HEK293T (cell line): ENCODE measurements at regions not wholly inside any gene's neighbourhood (a gene's known extent, or its start where the extent isn't known, plus 50 kb on each side); places are given as distances from the start of the nearest gene placed in this dataset.

Experiments used
- BHLHE40 ChIP-seq: fragments of 450-650 bp; IDR thresholded peaks from 2 replicates; pipeline ENCODE4 v1.6.1; 2016; ENCODE audit warnings: mild to moderate bottlenecking, moderate library complexity, borderline replicate concordance
- ELF4 ChIP-seq: fragments of 450-650 bp; IDR thresholded peaks from 2 replicates; pipeline ENCODE4 v1.6.1; 2017; ENCODE audit warnings: antibody characterized with exemption
- FOXA1 ChIP-seq: fragments of 450-650 bp; IDR thresholded peaks from 2 replicates; pipeline ENCODE4 v1.6.1; 2016; ENCODE audit warnings: mild to moderate bottlenecking
- FOXM1 ChIP-seq: fragments of 450-650 bp; IDR thresholded peaks from 2 replicates; pipeline ENCODE4 v1.6.1; 2017; ENCODE audit warnings: mild to moderate bottlenecking, borderline replicate concordance
- NFRKB ChIP-seq: fragments of 450-650 bp; IDR thresholded peaks from 2 replicates; pipeline ENCODE4 v1.6.1; 2016; ENCODE audit warnings: mild to moderate bottlenecking, moderate library complexity
- SP1 ChIP-seq: fragments of 450-650 bp; IDR thresholded peaks from 2 replicates; pipeline ENCODE4 v1.6.1; 2017
- SUZ12 ChIP-seq: fragments of 450-650 bp; IDR thresholded peaks from 2 replicates; pipeline ENCODE4 v1.6.1; 2016; ENCODE audit warnings: mild to moderate bottlenecking
- TARDBP ChIP-seq: fragments of 450-650 bp; IDR thresholded peaks from 2 replicates; pipeline ENCODE4 v1.6.1; 2016

DNA sequence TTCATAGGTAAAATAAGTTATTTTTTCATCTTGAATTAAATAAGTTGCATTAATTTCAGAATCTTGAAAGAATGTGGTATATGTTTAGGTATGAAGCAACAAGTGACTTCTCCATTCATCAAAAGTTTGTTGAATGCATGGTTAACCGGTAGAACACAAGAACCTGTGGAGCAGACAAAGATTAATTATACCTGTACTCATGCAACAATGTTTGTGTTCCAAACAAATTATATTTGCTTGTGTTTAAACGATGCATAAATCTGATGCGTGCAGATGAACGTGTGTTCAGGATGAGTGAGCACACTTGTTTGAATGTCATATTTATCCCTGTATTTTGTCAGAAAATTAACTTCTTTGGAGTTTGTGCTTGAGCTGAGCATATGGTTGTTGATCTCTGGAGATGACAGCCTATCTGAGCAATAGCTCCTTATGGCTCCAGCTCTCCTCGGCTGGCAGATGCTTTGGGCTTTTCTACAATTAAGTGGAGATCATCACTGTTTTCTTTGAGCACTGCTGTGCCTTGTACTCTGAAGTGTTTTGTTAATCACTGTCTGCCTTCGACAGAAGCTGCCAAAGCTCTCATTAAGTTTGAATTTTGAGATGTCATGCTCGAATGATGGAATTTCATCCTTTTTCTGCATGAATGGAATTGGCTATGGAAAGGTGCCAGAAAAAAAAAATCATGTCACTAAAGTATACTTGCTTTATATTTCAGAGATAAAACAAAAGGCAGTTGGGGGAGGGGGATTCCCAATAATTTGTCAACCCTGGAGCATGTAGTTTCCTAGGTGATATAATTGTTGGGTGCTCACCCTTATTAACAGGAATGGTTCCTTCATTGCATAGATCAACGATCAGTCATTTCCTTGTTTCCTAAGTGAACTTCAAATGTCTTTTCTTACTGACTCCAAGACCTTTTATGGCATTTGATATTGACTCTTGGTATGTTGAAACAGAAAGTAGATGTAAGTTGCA lies 502.5 kb upstream of the ARRDC3 start:
- TF ChIP-seq ELF4 (no peak), BHLHE40 (no peak), SP1 (no peak), SUZ12 (no peak), NFRKB (no peak), FOXM1 (no peak), TARDBP (no peak), FOXA1 (no peak)
